PFSK-1 (cell line): ENCODE measurements at regions not wholly inside any gene's neighbourhood (a gene's known extent, or its start where the extent isn't known, plus 50 kb on each side); places are given as distances from the start of the nearest gene placed in this dataset.

Source experiments
- POLR2AphosphoS5 ChIP-seq: IDR thresholded peaks from 2 replicates; pipeline ENCODE4 v1.6.1; 2012; ENCODE audit warnings: low read depth, mild to moderate bottlenecking, control low read depth, low read length, moderate library complexity
- REST ChIP-seq, 2 experiments: IDR thresholded peaks; 2 replicates each; pipeline versions ENCODE4 v1.6.1 to v1.8.0; 2011 to 2012; ENCODE audit warnings: low read depth in 2 of 2, low read length in 2 of 2, control low read depth in 1 of 2, inconsistent platforms in 1 of 2, mild to moderate bottlenecking in 1 of 2, moderate library complexity in 1 of 2; ENCODE audit not compliant: insufficient read depth in 1 of 2
- SIN3A ChIP-seq: IDR thresholded peaks from 2 replicates; pipeline ENCODE4 v1.6.1; 2012; ENCODE audit warnings: mild to moderate bottlenecking, low read length, moderate library complexity, borderline replicate concordance; ENCODE audit not compliant: insufficient read depth
- TAF1 ChIP-seq: IDR thresholded peaks from 2 replicates; pipeline ENCODE4 v1.6.1; 2012; ENCODE audit warnings: low read length, control low read depth, borderline replicate concordance; ENCODE audit not compliant: insufficient read depth

GRCh38 chr21:24353492-24353891 is 1253.8 kb downstream of the MRPL39 start:
- TF ChIP-seq POLR2AphosphoS5 (no peak), REST (IDR thresholded peaks at IDR 0.05; ENCODE audit: insufficient read depth in 1 of 2, low read depth in 2 of 2, low read length in 2 of 2) (no peak), TAF1 (no peak), SIN3A (no peak)
